Ovary (tissue), 3 donors: ENCODE measurements at regions not wholly inside any gene's neighbourhood (a gene's known extent, or its start where the extent isn't known, plus 50 kb on each side); places are given as distances from the start of the nearest gene placed in this dataset.

ENCODE experiments used
- POLR2A ChIP-seq: fragments of 450-650 bp; IDR thresholded peaks from one replicate; pipeline ENCODE4 v1.6.1; 2017; ENCODE audit warnings: antibody characterized with exemption, mild to moderate bottlenecking, moderate library complexity
- TF ChIP-seq, protein P1 (sequence below), 3 donors: fragments of 450-650 bp in 2 of 3; fragments of 200-600 bp in 1 of 3; IDR thresholded peaks; one replicate each; pipeline versions ENCODE4 v1.5.1 to v1.8.0; 2016 to 2022; ENCODE audit warnings: antibody characterized with exemption in 3 of 3, mild to moderate bottlenecking in 1 of 3
- donor health status: DM: no; HTN: no; CAD: no.

DNA sequence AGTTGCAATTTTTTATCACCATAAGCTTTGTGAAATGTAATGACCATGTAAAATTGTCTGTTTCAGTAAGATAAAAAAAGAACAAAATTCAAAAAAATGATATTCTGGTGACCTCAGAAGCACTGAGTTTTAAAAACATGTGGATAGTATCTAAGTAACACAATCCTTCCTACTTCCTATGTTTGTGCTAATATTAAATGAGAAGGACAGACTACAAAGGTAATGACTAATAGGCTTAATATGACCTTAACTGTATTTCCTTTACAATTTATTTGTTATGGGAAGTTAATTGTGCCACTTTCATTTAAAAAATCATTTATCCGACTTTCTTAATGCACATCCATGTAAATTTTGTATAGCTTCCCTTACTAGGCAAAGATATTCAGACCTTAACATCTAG, 1030.4 kb upstream of the ATXN8OS start:
- TF ChIP-seq POLR2A: no peak
- TF ChIP-seq, protein P1, sequence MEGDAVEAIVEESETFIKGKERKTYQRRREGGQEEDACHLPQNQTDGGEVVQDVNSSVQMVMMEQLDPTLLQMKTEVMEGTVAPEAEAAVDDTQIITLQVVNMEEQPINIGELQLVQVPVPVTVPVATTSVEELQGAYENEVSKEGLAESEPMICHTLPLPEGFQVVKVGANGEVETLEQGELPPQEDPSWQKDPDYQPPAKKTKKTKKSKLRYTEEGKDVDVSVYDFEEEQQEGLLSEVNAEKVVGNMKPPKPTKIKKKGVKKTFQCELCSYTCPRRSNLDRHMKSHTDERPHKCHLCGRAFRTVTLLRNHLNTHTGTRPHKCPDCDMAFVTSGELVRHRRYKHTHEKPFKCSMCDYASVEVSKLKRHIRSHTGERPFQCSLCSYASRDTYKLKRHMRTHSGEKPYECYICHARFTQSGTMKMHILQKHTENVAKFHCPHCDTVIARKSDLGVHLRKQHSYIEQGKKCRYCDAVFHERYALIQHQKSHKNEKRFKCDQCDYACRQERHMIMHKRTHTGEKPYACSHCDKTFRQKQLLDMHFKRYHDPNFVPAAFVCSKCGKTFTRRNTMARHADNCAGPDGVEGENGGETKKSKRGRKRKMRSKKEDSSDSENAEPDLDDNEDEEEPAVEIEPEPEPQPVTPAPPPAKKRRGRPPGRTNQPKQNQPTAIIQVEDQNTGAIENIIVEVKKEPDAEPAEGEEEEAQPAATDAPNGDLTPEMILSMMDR (IDR thresholded peaks at IDR 0.05): no peak
